Testis (tissue), 2 donors: ENCODE measurements at regions not wholly inside any gene's neighbourhood (a gene's known extent, or its start where the extent isn't known, plus 50 kb on each side); places are given as distances from the start of the nearest gene placed in this dataset.

Source experiments
- DNase-seq: peaks from one replicate; pipeline ENCODE4 v3.0.0-alpha.2; 2019
- H3K27ac ChIP-seq, 2 donors: fragments of 200-600 bp; sonication (generic); one replicate each; pipeline ENCODE4 v1.5.1; 2019
- H3K27me3 ChIP-seq: fragments of 200-600 bp; sonication (generic); one replicate; pipeline ENCODE4 v1.5.1; 2019
- H3K36me3 ChIP-seq: fragments of 200-600 bp; sonication (generic); one replicate; pipeline ENCODE4 v1.5.1; 2017; ENCODE audit warnings: low read depth; ENCODE audit errors: missing control alignments
- H3K4me1 ChIP-seq: fragments of 200-600 bp; sonication (generic); one replicate; pipeline ENCODE4 v1.5.1; 2019
- H3K4me3 ChIP-seq, 2 donors: fragments of 200-600 bp; sonication (generic); one replicate each; pipeline ENCODE4 v1.5.1; 2017 to 2019
- H3K9me3 ChIP-seq: fragments of 200-600 bp; sonication (generic); one replicate; pipeline ENCODE4 v1.5.1; 2017
- CTCF ChIP-seq, 3 experiments: fragments of 450-650 bp in 2 of 3; fragments of 200-600 bp in 1 of 3; sonication (generic) in 1 of 3; IDR thresholded peaks; one replicate each; pipeline ENCODE4 v1.5.1; 2016 to 2019; ENCODE audit warnings: antibody characterized with exemption in 3 of 3, mild to moderate bottlenecking in 2 of 3, moderate library complexity in 1 of 3
- POLR2A ChIP-seq: fragments of 450-650 bp; IDR thresholded peaks from one replicate; pipeline ENCODE4 v1.6.1; 2017; ENCODE audit warnings: antibody characterized with exemption, mild to moderate bottlenecking, moderate library complexity
- WGBS, 2 donors: methylation state at CpG; one replicate each; pipeline ENCODE4 v1.1.5; 2018; 5-methylcytosine and 5-hydroxymethylcytosine counted together
- intact Hi-C: fragments of 100-400 bp; cut with DNase I; formaldehyde crosslinking; loops from one replicate; pipeline ENCODE4 v1.15.1; 2023; ENCODE audit warnings: low total_unique reads

- TF ChIP-seq POLR2A (no peak), CTCF (IDR thresholded peaks at IDR 0.05) (no peak)
- Histone ChIP-seq H3K9me3 (no peaks in the 10 kb centered on the region), H3K4me3 (no peak overlapping the region), H3K27ac (no peak overlapping the region), H3K4me1 (no peaks in the 10 kb centered on the region), H3K36me3 (no peaks in the 10 kb centered on the region), H3K27me3 (no peaks in the 10 kb centered on the region)
- intact Hi-C loops = no loop called here
- 81 to 87% methylated on average over 4 of the region's 4 CpGs for WGBS, 2 donors
- no peak for DNase-seq
Measured at GRCh38 chr17:31726980-31727427, 132.0 kb downstream of the COPRS start.

GRCh38 chr17:31724619-31725018, 134.4 kb downstream of the COPRS start:
- 59 to 70% methylated on average over 7 to 8 of the region's 8 CpGs for WGBS, 2 donors
- Histone ChIP-seq H3K4me3 (peak overlapping the region in 1 of 2 donors; percentile 29), H3K27ac (no peak overlapping the region), H3K4me1 (peaks cover 3% of the 10 kb centered on the region), H3K27me3 (no peaks in the 10 kb centered on the region), H3K9me3 (no peaks in the 10 kb centered on the region), H3K36me3 (no peaks in the 10 kb centered on the region)
- TF ChIP-seq POLR2A (no peak), CTCF (IDR thresholded peaks at IDR 0.05) (no peak)
- intact Hi-C loops = no loop called here
- DNase-seq = no peak

- TF ChIP-seq CTCF (IDR thresholded peaks at IDR 0.05) = no peak
- no peak for TF ChIP-seq POLR2A
- intact Hi-C loops = no loop called here
- no peak for DNase-seq
- H3K27ac ChIP-seq = no peak overlapping the region
- 64 to 81% methylated on average over 8 of the region's 8 CpGs for WGBS, 2 donors
- peaks cover 3% of the 10 kb centered on the region for H3K4me1 ChIP-seq
- no peaks in the 10 kb centered on the region for H3K27me3 ChIP-seq
- H3K9me3 ChIP-seq = no peaks in the 10 kb centered on the region
- H3K4me3 ChIP-seq = no peak overlapping the region
- H3K36me3 ChIP-seq = no peaks in the 10 kb centered on the region
Measured at GRCh38 chr17:31724026-31724425, 135.0 kb downstream of the COPRS start.

- H3K27ac ChIP-seq = no peak overlapping the region
- no peaks in the 10 kb centered on the region for H3K36me3 ChIP-seq
- H3K4me3 ChIP-seq = no peak overlapping the region
- WGBS, 2 donors = 66 to 73% methylated on average over 14 of the region's 14 CpGs
- H3K27me3 ChIP-seq = no peaks in the 10 kb centered on the region
- no peak for DNase-seq
- TF ChIP-seq CTCF (IDR thresholded peaks at IDR 0.05) (no peak), POLR2A (no peak)
- H3K9me3 ChIP-seq = no peaks in the 10 kb centered on the region
- peaks cover 3% of the 10 kb centered on the region for H3K4me1 ChIP-seq
- intact Hi-C loops = no loop called here
Measured at GRCh38 chr17:31722251-31723056, 136.6 kb downstream of the COPRS start.
